ENCODE measurements at regions not wholly inside any gene's neighbourhood (a gene's known extent, or its start where the extent isn't known, plus 50 kb on each side); places are given as distances from the start of the nearest gene placed in this dataset.

DNA sequence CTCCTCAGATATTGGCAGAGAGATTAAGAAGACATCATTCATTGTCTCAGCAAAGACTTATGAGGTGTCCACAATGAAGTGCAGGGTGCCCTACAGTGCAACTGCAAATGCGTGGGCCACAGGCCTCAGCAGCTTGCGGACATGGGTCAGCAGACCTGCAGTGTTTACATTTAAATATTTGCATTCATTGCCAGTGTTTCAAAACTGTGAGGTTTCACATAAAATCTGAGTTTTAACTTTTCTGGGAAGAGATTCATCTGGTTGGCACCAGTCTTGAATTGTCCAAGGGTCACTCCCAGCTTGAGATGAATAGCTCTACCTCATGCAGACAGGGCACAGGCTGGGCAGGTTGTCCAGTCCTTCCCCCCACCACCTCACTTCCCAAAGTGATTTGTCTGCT lies 286.8 kb upstream of the DUSP10 start:
- no peak for TF ChIP-seq CTCF (IDR thresholded peaks at IDR 0.05; ENCODE audit: poor library complexity)
- TF ChIP-seq EZH2 (IDR thresholded peaks at IDR 0.05; ENCODE audit: borderline replicate concordance): no peak

Data from hepatocyte (in vitro differentiated cells).